Neural cell (in vitro differentiated cells): ENCODE measurements at regions not wholly inside any gene's neighbourhood (a gene's known extent, or its start where the extent isn't known, plus 50 kb on each side); places are given as distances from the start of the nearest gene placed in this dataset.

Source experiments
- H2AFZ ChIP-seq: fragments of 200-600, 300-800 bp; sonication (generic), shearing (Covaris generic); 2 replicates; pipeline ENCODE4 v1.6.0; 2014; ENCODE audit warnings: low read depth, mild to moderate bottlenecking, antibody characterized with exemption, low read length, moderate library complexity
- H3F3A ChIP-seq: fragments of 200-600 bp; shearing (Covaris generic); 2 replicates; pipeline ENCODE4 v1.6.1; 2016; ENCODE audit warnings: mild to moderate bottlenecking, moderate library complexity, mixed read lengths, antibody characterized with exemption, low read length; ENCODE audit not compliant: insufficient read depth, poor library complexity, severe bottlenecking
- H3K27ac ChIP-seq: fragments of 200-600, 300-800 bp; sonication (generic), shearing (Covaris generic); 2 replicates; pipeline ENCODE4 v1.5.1; 2014; ENCODE audit warnings: mild to moderate bottlenecking, low read length, moderate library complexity
- H3K27me3 ChIP-seq: fragments of 300-800, 200-600 bp; sonication (generic), shearing (Covaris generic); 2 replicates; pipeline ENCODE4 v1.6.0; 2014; ENCODE audit warnings: mild to moderate bottlenecking, low read depth, low read length, moderate library complexity; ENCODE audit not compliant: insufficient read depth
- H3K36me3 ChIP-seq: fragments of 300-800, 200-600 bp; sonication (generic), shearing (Covaris generic); 2 replicates; pipeline ENCODE4 v1.5.1; 2014; ENCODE audit warnings: mild to moderate bottlenecking, antibody characterized with exemption, low read length, moderate library complexity; ENCODE audit not compliant: insufficient read depth
- H3K4me2 ChIP-seq: fragments of 300-800, 200-600 bp; sonication (generic), shearing (Covaris generic); 2 replicates; pipeline ENCODE4 v1.6.0; 2014; ENCODE audit warnings: mild to moderate bottlenecking, low read length
- H3K4me3 ChIP-seq: fragments of 300-800, 200-600 bp; sonication (generic), shearing (Covaris generic); 2 replicates; pipeline ENCODE4 v1.5.1; 2014; ENCODE audit warnings: mild to moderate bottlenecking, low read length, moderate library complexity
- H3K79me2 ChIP-seq: fragments of 200-600 bp; shearing (Covaris generic); replicated peaks from 2 replicates; pipeline ENCODE4 v1.6.0; 2014; ENCODE audit warnings: mild to moderate bottlenecking, low read length, moderate library complexity; ENCODE audit not compliant: insufficient read depth
- H3K9ac ChIP-seq: fragments of 300-800, 200-600 bp; sonication (generic), shearing (Covaris generic); 2 replicates; pipeline ENCODE4 v1.6.1; 2016; ENCODE audit warnings: mild to moderate bottlenecking, low read length, mixed read lengths
- H3K9me2 ChIP-seq: fragments of 200-600 bp; shearing (Covaris generic); 2 replicates; pipeline ENCODE4 v1.6.1; 2016; ENCODE audit warnings: mild to moderate bottlenecking, low read length, mixed read lengths; ENCODE audit not compliant: insufficient read depth
- H3K9me3 ChIP-seq: fragments of 200-600, 300-800 bp; sonication (generic), shearing (Covaris generic); 2 replicates; pipeline ENCODE4 v1.6.1; 2016; ENCODE audit warnings: mild to moderate bottlenecking, mixed run types, low read length, moderate library complexity, mixed read lengths
- H4K20me1 ChIP-seq: fragments of 200-600 bp; shearing (Covaris generic); 2 replicates; pipeline ENCODE4 v1.6.1; 2016; ENCODE audit warnings: mild to moderate bottlenecking, mixed run types; ENCODE audit not compliant: insufficient read depth
- EP300 ChIP-seq: fragments of 450-650 bp; conservative IDR thresholded peaks from 2 replicates; pipeline ENCODE4 v1.6.1; 2014; ENCODE audit warnings: antibody characterized with exemption, mild to moderate bottlenecking, moderate library complexity; ENCODE audit not compliant: poor library complexity, severe bottlenecking
- EZH2 ChIP-seq: fragments of 200-600, 300-800 bp; shearing (Covaris generic), sonication (generic); IDR thresholded peaks from 2 replicates; pipeline ENCODE4 v1.6.1; 2014; ENCODE audit warnings: antibody characterized with exemption, low read length, borderline replicate concordance, mild to moderate bottlenecking; ENCODE audit not compliant: insufficient read depth, poor library complexity, severe bottlenecking
- MXI1 ChIP-seq: fragments of 450-650 bp; conservative IDR thresholded peaks from 2 replicates; pipeline ENCODE4 v1.6.1; 2014; ENCODE audit warnings: antibody characterized with exemption, mild to moderate bottlenecking; ENCODE audit not compliant: poor library complexity, severe bottlenecking
- POLR2AphosphoS5 ChIP-seq: IDR thresholded peaks from 2 replicates; pipeline ENCODE4 v1.6.1; 2012
- RAD21 ChIP-seq: fragments of 450-650 bp; conservative IDR thresholded peaks from 2 replicates; pipeline ENCODE4 v1.6.1; 2014; ENCODE audit warnings: antibody characterized with exemption, mild to moderate bottlenecking, moderate library complexity
- SMC3 ChIP-seq: fragments of 450-650 bp; conservative IDR thresholded peaks from 2 replicates; pipeline ENCODE4 v1.6.1; 2014; ENCODE audit warnings: antibody characterized with exemption, mild to moderate bottlenecking, moderate library complexity; ENCODE audit not compliant: poor library complexity
- TAF1 ChIP-seq: IDR thresholded peaks from 2 replicates; pipeline ENCODE4 v1.6.1; 2012; ENCODE audit warnings: low read depth
- TF ChIP-seq, protein P1 (sequence below): fragments of 450-650 bp; IDR thresholded peaks from 2 replicates; pipeline ENCODE4 v1.5.1; 2014; ENCODE audit warnings: antibody characterized with exemption, mild to moderate bottlenecking, moderate library complexity; ENCODE audit not compliant: poor library complexity, severe bottlenecking
- TF ChIP-seq, protein P2 (sequence below): IDR thresholded peaks from 2 replicates; pipeline ENCODE4 v1.6.1; 2012; ENCODE audit warnings: borderline replicate concordance

- Histone ChIP-seq H3K9ac (no peak overlapping the region), H3K36me3 (no peaks in the 10 kb centered on the region), H3K4me3 (no peak overlapping the region), H3K9me3 (no peaks in the 10 kb centered on the region), H3K4me2 (no peak overlapping the region), H3K9me2 (no peaks in the 10 kb centered on the region), H2AFZ (no peak overlapping the region), H3F3A (no peaks in the 10 kb centered on the region), H3K27ac (no peak overlapping the region), H4K20me1 (no peaks in the 10 kb centered on the region), H3K79me2 (no peaks in the 10 kb centered on the region), H3K27me3 (no peaks in the 10 kb centered on the region)
- TF ChIP-seq, protein P1, sequence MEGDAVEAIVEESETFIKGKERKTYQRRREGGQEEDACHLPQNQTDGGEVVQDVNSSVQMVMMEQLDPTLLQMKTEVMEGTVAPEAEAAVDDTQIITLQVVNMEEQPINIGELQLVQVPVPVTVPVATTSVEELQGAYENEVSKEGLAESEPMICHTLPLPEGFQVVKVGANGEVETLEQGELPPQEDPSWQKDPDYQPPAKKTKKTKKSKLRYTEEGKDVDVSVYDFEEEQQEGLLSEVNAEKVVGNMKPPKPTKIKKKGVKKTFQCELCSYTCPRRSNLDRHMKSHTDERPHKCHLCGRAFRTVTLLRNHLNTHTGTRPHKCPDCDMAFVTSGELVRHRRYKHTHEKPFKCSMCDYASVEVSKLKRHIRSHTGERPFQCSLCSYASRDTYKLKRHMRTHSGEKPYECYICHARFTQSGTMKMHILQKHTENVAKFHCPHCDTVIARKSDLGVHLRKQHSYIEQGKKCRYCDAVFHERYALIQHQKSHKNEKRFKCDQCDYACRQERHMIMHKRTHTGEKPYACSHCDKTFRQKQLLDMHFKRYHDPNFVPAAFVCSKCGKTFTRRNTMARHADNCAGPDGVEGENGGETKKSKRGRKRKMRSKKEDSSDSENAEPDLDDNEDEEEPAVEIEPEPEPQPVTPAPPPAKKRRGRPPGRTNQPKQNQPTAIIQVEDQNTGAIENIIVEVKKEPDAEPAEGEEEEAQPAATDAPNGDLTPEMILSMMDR, result no peak
- TF ChIP-seq RAD21 (no peak), EZH2 (no peak)
Measured at GRCh38 chr17:27396941-27397340, 59.3 kb upstream of the KSR1 start.

DNA sequence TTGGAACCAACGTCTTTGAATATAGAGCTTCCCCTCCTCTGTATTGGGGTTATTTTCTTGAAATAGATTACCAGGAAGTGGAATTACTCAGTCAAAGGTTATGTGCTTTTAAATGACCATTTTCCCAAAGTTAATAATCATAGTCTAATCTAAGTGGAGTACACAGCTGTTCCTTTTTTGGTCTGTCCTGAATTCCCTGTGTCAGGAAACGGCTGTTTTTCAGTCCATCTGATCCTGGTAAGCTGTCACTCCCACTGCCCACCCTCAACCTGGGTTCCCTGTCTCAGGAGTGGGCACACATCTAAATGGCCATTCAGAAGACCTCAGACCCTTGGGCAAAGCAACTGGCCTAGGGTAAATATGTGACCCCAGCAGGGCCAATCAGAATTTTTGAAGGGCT lies 57.6 kb upstream of the KSR1 start:
- H3F3A ChIP-seq, result no peaks in the 10 kb centered on the region
- TF ChIP-seq RAD21 (no peak), MXI1 (no peak), TAF1 (no peak), EZH2 (no peak), POLR2AphosphoS5 (no peak), SMC3 (no peak), EP300 (no peak)
- TF ChIP-seq, protein P1, result no peak
- TF ChIP-seq, protein P2, sequence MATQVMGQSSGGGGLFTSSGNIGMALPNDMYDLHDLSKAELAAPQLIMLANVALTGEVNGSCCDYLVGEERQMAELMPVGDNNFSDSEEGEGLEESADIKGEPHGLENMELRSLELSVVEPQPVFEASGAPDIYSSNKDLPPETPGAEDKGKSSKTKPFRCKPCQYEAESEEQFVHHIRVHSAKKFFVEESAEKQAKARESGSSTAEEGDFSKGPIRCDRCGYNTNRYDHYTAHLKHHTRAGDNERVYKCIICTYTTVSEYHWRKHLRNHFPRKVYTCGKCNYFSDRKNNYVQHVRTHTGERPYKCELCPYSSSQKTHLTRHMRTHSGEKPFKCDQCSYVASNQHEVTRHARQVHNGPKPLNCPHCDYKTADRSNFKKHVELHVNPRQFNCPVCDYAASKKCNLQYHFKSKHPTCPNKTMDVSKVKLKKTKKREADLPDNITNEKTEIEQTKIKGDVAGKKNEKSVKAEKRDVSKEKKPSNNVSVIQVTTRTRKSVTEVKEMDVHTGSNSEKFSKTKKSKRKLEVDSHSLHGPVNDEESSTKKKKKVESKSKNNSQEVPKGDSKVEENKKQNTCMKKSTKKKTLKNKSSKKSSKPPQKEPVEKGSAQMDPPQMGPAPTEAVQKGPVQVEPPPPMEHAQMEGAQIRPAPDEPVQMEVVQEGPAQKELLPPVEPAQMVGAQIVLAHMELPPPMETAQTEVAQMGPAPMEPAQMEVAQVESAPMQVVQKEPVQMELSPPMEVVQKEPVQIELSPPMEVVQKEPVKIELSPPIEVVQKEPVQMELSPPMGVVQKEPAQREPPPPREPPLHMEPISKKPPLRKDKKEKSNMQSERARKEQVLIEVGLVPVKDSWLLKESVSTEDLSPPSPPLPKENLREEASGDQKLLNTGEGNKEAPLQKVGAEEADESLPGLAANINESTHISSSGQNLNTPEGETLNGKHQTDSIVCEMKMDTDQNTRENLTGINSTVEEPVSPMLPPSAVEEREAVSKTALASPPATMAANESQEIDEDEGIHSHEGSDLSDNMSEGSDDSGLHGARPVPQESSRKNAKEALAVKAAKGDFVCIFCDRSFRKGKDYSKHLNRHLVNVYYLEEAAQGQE, result no peak
- no peaks in the 10 kb centered on the region for H3K9me3 ChIP-seq
- no peaks in the 10 kb centered on the region for H3K36me3 ChIP-seq
- H3K27me3 ChIP-seq, result no peaks in the 10 kb centered on the region
- no peak overlapping the region for H2AFZ ChIP-seq
- H3K4me2 ChIP-seq, result no peak overlapping the region
- no peaks in the 10 kb centered on the region for H3K79me2 ChIP-seq
- H4K20me1 ChIP-seq, result no peaks in the 10 kb centered on the region
- H3K4me3 ChIP-seq, result no peak overlapping the region
- no peaks in the 10 kb centered on the region for H3K9me2 ChIP-seq
- no peak overlapping the region for H3K27ac ChIP-seq
- no peak overlapping the region for H3K9ac ChIP-seq
